Sciatic nerve (tissue), 2 donors: ENCODE measurements at regions not wholly inside any gene's neighbourhood (a gene's known extent, or its start where the extent isn't known, plus 50 kb on each side); places are given as distances from the start of the nearest gene placed in this dataset.

Experiments
- ATAC-seq: fragments of 200-7000 bp; cut with Tn5 transposase; one replicate; pipeline ENCODE4 v1.9.1; 2020; ENCODE audit warnings: mild to moderate bottlenecking, moderate library complexity
- DNase-seq: peaks from one replicate; pipeline ENCODE4 v3.0.0-alpha.2; 2020; ENCODE audit warnings: low spot score
- intact Hi-C: fragments of 100-400 bp; cut with DNase I; formaldehyde crosslinking; loops from one replicate; pipeline ENCODE4 v1.14.2; 2022
- donor health status: DM: no; HTN: no; CAD: no.
- donor health status: DM: no; HTN: no; CAD: no.

- intact Hi-C loops = no loop called here
- DNase-seq (peak; percentile 32), ATAC-seq (no peak)
Measured at GRCh38 chr1:98045767-98046641, 125.2 kb upstream of the DPYD start.

DNA sequence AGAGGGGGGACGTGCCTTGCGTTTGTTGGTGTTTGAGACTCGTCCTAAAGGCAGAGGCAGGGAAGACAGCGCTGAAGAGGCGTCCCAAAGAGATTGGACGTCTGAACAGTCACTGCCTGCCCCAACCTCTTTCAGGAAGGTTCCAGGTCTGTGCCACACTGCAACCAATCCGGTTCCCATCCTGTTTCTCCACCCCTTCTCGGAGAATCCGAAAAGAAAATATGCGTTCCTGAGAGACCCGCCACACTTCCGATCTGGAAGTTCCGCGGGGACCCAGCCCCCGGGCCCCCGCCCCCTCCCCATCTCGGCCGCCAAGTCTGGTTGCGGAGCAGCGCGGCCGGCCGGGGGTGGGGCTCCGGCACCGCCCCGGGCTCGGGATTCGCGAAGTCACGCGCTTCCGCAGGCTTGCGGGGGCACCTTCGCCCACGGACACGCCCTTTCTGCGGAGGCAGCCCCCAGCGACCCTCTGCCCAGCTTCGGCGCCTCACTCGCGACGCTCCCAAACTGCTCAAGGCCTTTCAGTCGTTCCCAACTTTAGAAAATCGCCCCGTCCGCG, 124.5 kb upstream of the DPYD start:
- intact Hi-C loops = no loop called here
- DNase-seq = peak; percentile 46
- ATAC-seq = no peak

- peak; percentile 48 for DNase-seq
- no peak for ATAC-seq
- intact Hi-C loops = no loop called here
Measured at GRCh38 chr1:98044766-98045165, 123.9 kb upstream of the DPYD start.

DNA sequence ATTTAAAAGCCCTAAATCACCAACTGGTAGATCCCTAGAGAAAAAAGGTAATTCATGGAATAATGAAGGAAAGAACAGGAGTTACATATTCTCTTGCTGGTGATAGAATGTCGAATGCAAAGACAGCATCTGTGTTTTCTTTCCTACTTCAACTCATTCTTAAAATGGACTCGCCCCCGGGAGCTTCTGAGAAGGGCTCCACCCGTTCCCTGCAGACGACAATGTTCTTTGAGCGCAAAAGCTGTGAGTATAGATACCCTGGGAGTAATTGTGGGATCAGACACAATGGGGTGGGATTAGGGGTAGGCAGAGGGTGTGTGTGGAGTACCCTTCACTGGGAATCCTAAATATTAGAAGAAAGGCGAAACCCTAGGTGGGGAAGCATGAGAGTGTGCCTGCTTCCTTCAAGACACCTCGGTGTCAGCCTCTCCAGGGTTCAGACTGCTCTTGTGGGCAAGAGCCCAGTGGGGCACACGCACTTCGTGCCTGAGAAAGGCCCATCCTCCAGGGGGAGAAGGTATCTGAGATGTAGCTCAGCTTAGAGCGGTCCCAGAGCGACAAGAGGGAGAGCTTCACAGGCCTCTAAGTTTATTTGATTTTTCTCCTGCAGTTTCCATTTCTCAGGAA, 123.3 kb upstream of the DPYD start:
- ATAC-seq (no peak), DNase-seq (no peak)
- intact Hi-C loops = no loop called here

DNA sequence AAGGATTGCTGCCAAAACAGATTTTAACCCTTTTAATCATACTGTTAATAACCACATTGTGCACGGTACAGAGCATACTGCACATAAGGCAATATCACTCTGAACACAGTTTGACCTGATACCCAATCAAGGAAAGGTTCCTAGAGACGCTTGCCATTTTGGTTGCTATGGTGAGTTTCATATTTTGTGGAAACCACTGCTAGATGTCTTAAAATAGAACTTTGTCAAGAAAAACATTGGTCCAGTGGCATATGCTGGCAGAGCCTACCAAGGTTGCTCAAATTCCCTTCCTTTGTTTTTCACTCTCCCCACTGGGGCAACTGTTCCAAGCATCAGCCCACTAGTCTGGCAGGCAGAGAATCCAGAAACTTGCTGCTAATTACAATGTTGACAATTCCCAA, 114.8 kb upstream of the DPYD start:
- DNase-seq (no peak), ATAC-seq (no peak)
- intact Hi-C loops = no loop called here

DNA sequence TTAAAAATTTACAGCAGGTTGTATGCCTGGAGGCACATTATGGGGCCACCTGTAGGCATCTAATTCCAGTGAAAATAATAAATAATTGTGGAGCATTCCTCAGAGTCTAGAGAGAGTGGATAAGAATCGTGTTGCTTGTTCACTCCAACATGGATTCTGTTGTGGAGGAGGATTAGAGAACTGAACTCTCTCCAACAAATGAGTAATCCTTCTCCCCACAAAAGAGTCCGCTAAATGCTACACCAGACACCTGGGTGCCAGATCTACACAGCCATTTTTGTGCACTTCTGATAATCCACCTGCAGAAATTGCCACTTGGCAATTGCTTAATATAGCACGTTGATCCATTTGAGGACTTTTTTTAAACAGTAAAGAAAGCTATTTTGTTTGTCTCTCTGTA, 113.7 kb upstream of the DPYD start:
- DNase-seq (no peak), ATAC-seq (no peak)
- intact Hi-C loops = no loop called here

GRCh38 chr1:98032958-98033357, 112.1 kb upstream of the DPYD start:
- DNase-seq = no peak
- ATAC-seq = no peak
- intact Hi-C loops = no loop called here

DNA sequence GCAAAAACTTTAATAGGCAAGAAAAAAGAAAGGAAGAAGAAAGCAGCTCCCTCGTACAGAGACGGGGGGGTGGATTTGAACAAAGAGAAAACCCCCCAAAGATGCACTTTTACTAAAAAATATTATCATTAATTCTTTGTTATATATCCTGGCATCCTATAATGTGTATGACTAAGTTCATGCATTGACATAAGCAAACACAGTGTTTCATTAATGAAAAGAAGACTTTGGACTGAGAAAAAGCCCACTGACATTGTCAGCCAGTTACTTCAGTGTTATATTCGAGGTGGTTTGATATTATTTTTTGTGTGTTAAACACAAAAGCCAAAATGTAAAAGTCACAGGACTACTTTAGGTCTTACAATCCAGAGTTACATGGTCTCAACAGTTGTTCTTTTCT, 110.1 kb upstream of the DPYD start:
- no peak for ATAC-seq
- intact Hi-C loops = no loop called here
- DNase-seq = no peak

DNA sequence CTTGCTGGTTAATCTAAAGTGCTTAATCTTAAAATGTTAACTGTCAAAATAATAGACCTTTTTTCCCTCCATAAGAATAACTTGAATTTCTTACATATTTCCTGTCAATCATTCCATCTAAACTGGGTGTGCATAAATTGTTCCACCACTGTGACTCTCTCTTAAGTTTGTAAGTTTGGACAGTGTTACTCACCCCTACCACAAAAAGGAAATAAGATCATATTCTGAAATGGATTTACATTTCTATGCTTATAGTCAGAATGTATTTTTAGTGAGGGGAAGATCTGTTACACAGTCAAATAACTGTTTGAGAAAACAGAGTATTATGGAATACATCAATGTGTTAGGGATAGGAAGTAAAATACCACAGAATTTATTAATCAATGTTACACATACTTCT, 109.6 kb upstream of the DPYD start:
- no peak for DNase-seq
- intact Hi-C loops = no loop called here
- ATAC-seq = no peak

GRCh38 chr1:98028800-98029199, 108.0 kb upstream of the DPYD start:
- intact Hi-C loops = no loop called here
- DNase-seq = no peak
- no peak for ATAC-seq

GRCh38 chr1:98027103-98027705, 106.4 kb upstream of the DPYD start:
- no peak for DNase-seq
- no peak for ATAC-seq
- intact Hi-C loops = no loop called here

DNA sequence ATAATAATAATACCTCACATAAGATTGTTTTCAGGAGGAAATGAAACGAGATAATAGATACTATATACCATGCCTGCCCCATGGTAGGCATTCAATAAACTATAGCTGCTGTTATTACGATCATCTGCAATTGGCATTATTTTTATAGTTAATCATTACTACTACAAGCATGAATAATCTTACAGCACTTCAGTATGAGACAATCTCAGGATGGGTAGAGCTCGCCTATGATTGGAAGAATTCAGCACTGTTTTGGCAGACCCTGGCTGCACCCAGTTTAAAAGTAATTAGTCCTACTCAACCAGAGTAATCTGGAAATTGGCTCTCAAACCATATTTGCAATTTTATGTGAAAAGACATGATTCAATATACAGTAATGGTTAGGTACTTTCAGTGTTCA, 105.0 kb upstream of the DPYD start:
- DNase-seq (no peak), ATAC-seq (no peak)
- intact Hi-C loops = no loop called here

GRCh38 chr1:98021126-98021525, 100.3 kb upstream of the DPYD start:
- ATAC-seq = no peak
- no peak for DNase-seq
- intact Hi-C loops = no loop called here

DNA sequence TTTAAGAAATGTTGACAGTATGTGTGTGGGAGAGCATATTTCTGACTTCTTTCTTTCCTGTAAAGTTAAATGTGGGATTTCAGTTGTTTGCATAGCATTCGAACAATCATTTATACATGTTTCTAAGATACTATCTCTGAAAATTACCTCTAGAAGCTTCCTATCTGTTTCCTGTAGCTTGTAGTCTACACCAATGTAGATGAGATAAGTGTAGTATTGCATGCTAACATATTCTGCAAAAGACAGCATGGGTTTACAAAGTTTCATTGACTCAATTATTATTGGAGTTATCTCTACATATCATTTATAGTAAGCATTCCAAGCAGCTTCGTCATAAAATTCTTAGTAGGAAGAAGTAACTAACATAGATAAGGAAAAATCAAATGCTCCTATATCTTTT, 98.9 kb upstream of the DPYD start:
- no peak for DNase-seq
- intact Hi-C loops = no loop called here
- ATAC-seq = no peak

- DNase-seq (no peak), ATAC-seq (no peak)
- intact Hi-C loops = no loop called here
Measured at GRCh38 chr1:98018074-98018473, 97.2 kb upstream of the DPYD start.

GRCh38 chr1:98017184-98017583, 96.3 kb upstream of the DPYD start:
- no peak for ATAC-seq
- intact Hi-C loops = no loop called here

DNA sequence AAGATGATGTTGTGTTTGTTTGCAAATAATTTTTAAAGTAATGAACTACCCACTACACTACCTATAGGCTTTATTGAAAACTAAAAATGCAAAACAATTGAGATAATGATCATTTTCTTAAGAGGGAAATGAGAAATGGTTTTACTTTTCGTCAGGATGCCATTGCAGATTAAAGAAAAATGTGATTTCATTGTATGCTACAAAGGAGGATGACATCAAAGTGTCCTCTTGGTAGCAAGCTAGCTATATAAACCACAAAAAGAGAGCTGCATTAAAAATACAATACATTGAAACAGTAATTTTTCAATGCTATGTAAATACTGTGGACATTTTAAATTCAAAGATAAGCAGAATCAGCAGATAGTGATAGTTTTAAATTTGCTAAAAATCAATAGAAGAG, 87.5 kb upstream of the DPYD start:
- intact Hi-C loops = no loop called here
- no peak for ATAC-seq
- DNase-seq = no peak

More at GRCh38 chr1:98017184-98017583, 96.3 kb upstream of the DPYD start:
- DNase-seq = no peak

DNA sequence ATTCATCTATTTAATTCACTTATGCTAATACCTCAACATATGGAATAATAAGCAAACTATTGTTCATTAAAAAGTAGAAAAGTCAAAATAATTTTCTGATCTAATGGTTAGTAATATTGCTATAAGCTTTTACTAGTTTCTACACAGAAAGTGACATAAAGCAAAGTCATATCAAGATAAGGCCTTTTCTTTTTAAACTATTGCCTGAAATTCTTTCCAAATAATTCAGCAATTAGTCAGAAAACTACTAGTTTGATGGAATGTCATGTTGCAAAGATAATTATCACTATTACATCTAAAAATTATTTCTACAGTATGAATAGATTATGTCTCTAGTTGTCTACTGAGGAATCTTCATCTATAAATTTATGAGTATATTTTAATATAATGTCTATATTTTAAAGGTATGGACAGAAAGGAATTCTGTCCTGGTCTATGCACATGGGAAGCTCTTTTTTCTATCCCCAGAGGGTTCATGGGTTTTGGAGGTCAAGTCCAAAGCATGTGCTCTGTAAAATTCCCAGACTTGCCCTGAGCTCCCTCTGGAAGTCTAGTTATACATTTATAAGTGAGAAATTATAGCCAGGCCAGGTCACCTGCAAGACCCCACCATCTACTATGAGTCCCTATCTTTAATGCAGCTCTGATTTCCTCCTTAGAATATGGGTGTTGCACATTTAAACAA, 84.6 kb upstream of the DPYD start:
- intact Hi-C loops = no loop called here
- DNase-seq (no peak), ATAC-seq (no peak)

- intact Hi-C loops = no loop called here
- no peak for ATAC-seq
- no peak for DNase-seq
Measured at GRCh38 chr1:98003442-98003841, 82.6 kb upstream of the DPYD start.

DNA sequence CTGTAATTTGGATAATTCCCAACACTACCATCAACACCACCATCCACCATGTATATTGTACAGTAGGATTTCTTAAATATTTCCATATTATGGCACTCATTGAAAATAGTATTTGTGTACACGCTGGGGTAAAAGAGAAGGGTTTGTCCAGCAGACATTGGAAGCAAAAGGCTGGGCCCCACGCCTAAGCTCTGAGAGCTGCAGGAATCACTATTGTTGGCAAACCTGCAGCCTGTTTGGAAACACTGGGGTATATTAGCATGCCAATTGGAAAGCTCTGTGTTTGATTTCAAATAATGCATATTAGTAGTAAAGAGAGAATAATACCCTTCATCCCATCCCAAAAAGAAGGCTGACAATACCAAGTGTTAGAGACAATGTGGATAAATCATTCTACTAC, 81.5 kb upstream of the DPYD start:
- no peak for ATAC-seq
- intact Hi-C loops = no loop called here
- no peak for DNase-seq
